HepG2 (cell line): ENCODE measurements at regions not wholly inside any gene's neighbourhood (a gene's known extent, or its start where the extent isn't known, plus 50 kb on each side); places are given as distances from the start of the nearest gene placed in this dataset.

ENCODE experiments used
- ATAC-seq: fragments of 200-7000 bp; cut with Tn5 transposase; 3 replicates; pipeline ENCODE4 v1.9.1; 2020; ENCODE audit warnings: mild to moderate bottlenecking, moderate library complexity
- BruUV-seq: library from RNA; stranded (reverse); fragments of 400-500 nt; replicated peaks from 2 replicates; lab custom pipeline; 2021; lab: Mats Ljungman, UMichigan
- CTCF ChIA-PET: fragments of 300-600 bp; formaldehyde crosslinking; extraction: SDS; loops from one replicate; lab custom pipeline; 2021; ENCODE audit warnings: low total read pairs, inconsistent platforms, low intra/inter-chr PET ratio; lab: Yijun Ruan, JAX
- POLR2A ChIA-PET: fragments of 350-600 bp; sonication (Branson Sonifier 250); formaldehyde crosslinking; loops from one replicate; lab custom pipeline; 2020; ENCODE audit warnings: antibody characterized with exemption, inconsistent platforms; lab: Yijun Ruan, JAX
- DNase-seq: peaks from one replicate; pipeline ENCODE4 v3.0.0-alpha.2; 2015; ENCODE audit warnings: low spot score
- FAIRE-seq: peaks from 3 replicates; lab custom pipeline; 2011; peaks lifted over from hg19 to GRCh38; lab: Jason Lieb, UNC
- H2AFZ ChIP-seq: one replicate; pipeline ENCODE4 v1.6.1; 2011; ENCODE audit warnings: low read length, inconsistent platforms
- H3K27ac ChIP-seq: fragments of 300-600 bp; 3 replicates; pipeline ENCODE4 v1.8.0; 2011; ENCODE audit warnings: mixed run types, mild to moderate bottlenecking, mixed read lengths, low read length, inconsistent platforms; ENCODE audit not compliant: insufficient read depth; ENCODE audit errors: extremely low read length
- H3K27me3 ChIP-seq, 2 experiments: fragments of 200-600 bp in 1 of 2; 2 replicates in 1 of 2; 3 replicates in 1 of 2; pipeline versions ENCODE4 v1.6.0 to v1.8.0; 2011; ENCODE audit warnings: low read length in 2 of 2, mild to moderate bottlenecking in 2 of 2, moderate library complexity in 2 of 2, inconsistent platforms in 1 of 2; ENCODE audit not compliant: insufficient read depth in 2 of 2, control insufficient read depth in 1 of 2
- H3K36me3 ChIP-seq, 2 experiments: fragments of 200-600 bp in 1 of 2; replicated peaks in 1 of 2; 2 replicates in 1 of 2; 3 replicates in 1 of 2; pipeline versions ENCODE4 v1.5.1 to v1.8.0; 2011; ENCODE audit warnings: low read length in 2 of 2, inconsistent platforms in 1 of 2; ENCODE audit not compliant: insufficient read depth in 2 of 2, control insufficient read depth in 1 of 2
- H3K4me1 ChIP-seq: 2 replicates; pipeline ENCODE4 v1.5.1; 2012; ENCODE audit warnings: low read length, inconsistent platforms; ENCODE audit not compliant: insufficient read depth
- H3K4me2 ChIP-seq: 2 replicates; pipeline ENCODE4 v1.6.0; 2011; ENCODE audit warnings: low read depth, low read length, inconsistent platforms
- H3K4me3 ChIP-seq, 3 experiments: fragments of 200-600 bp in 1 of 3; sonication (generic), shearing (Covaris generic) in 1 of 3; replicated peaks in 1 of 3; 2 replicates each; pipeline ENCODE4 v1.5.1; 2011 to 2016; ENCODE audit warnings: low read length in 3 of 3, inconsistent platforms in 2 of 3, low read depth in 2 of 3, mild to moderate bottlenecking in 2 of 3, control low read depth in 1 of 3, mixed read lengths in 1 of 3; ENCODE audit not compliant: insufficient read depth in 1 of 3
- H3K79me2 ChIP-seq: one replicate; pipeline ENCODE4 v1.6.1; 2011; ENCODE audit warnings: low read length, inconsistent platforms; ENCODE audit not compliant: insufficient read depth
- H3K9ac ChIP-seq: 2 replicates; pipeline ENCODE4 v1.6.0; 2011; ENCODE audit warnings: mild to moderate bottlenecking, low read depth, low read length, inconsistent platforms; ENCODE audit not compliant: insufficient read depth
- H3K9me3 ChIP-seq: 2 replicates; pipeline ENCODE4 v1.5.1; 2012; ENCODE audit warnings: mild to moderate bottlenecking, low read length
- H4K20me1 ChIP-seq: 2 replicates; pipeline ENCODE4 v1.6.0; 2011; ENCODE audit warnings: inconsistent platforms, mild to moderate bottlenecking, low read length, moderate library complexity; ENCODE audit not compliant: insufficient read depth
- ADNP ChIP-seq: sonication (generic); formaldehyde crosslinking; IDR thresholded peaks from 2 replicates; pipeline ENCODE4 v1.4.0; 2020; ENCODE audit warnings: missing genetic modification reagents
- ETV5 ChIP-seq: IDR thresholded peaks from 2 replicates; pipeline ENCODE4 v1.6.1; 2018; ENCODE audit warnings: missing biosample characterization, missing genetic modification reagents, inconsistent platforms, borderline replicate concordance
- FIP1L1 ChIP-seq: fragments of 200-400 bp; formaldehyde crosslinking; IDR thresholded peaks from 2 replicates; pipeline ENCODE4 v1.6.1; 2018; ENCODE audit warnings: low read depth, mild to moderate bottlenecking, low read length, moderate library complexity, borderline replicate concordance; ENCODE audit not compliant: insufficient read depth
- GPN1 ChIP-seq: sonication (generic); formaldehyde crosslinking; IDR thresholded peaks from 2 replicates; pipeline ENCODE4 v1.5.1; 2020; ENCODE audit warnings: missing genetic modification reagents, borderline replicate concordance
- MAX ChIP-seq: IDR thresholded peaks from 2 replicates; pipeline ENCODE4 v1.6.1; 2012; ENCODE audit warnings: inconsistent platforms
- MED13 ChIP-seq: sonication (generic); formaldehyde crosslinking; IDR thresholded peaks from 2 replicates; pipeline ENCODE4 v1.5.0; 2020; ENCODE audit warnings: missing genetic modification reagents
- MZF1 ChIP-seq: sonication (generic); formaldehyde crosslinking; IDR thresholded peaks from 2 replicates; pipeline ENCODE4 v1.8.1; 2023; ENCODE audit warnings: mild to moderate bottlenecking, missing genetic modification reagents, borderline replicate concordance
- POLR2AphosphoS2 ChIP-seq: IDR thresholded peaks from 2 replicates; pipeline ENCODE4 v1.6.1; 2011; ENCODE audit warnings: low read depth, low read length, improper control_type of control experiment
- ZNF562 ChIP-seq: sonication (generic); formaldehyde crosslinking; IDR thresholded peaks from 2 replicates; pipeline ENCODE4 v1.8.0; 2022; ENCODE audit warnings: missing genetic modification reagents, borderline replicate concordance
- ZNF605 ChIP-seq: sonication (generic); formaldehyde crosslinking; IDR thresholded peaks from 2 replicates; pipeline ENCODE4 v1.8.0; 2022; ENCODE audit warnings: mild to moderate bottlenecking, missing genetic modification reagents
- WGBS: methylation state at CpG from one replicate; pipeline ENCODE4 v1.1.6; 2017; ENCODE audit warnings: low lambda C conversion rate; 5-methylcytosine and 5-hydroxymethylcytosine counted together
- in situ Hi-C: cut with HindIII; loops from 2 replicates; pipeline ENCODE4 v1.10.0; 2017; ENCODE audit warnings: low pct_unique_long_range_greater_than_20kb; ENCODE audit not compliant: extremely low pct_ligation_motif_present
- intact Hi-C: fragments of 100-400 bp; cut with micrococcal nuclease; formaldehyde crosslinking; loops from one replicate; pipeline ENCODE4 v1.10.0; 2022; ENCODE audit not compliant: unreplicated experiment
- TF ChIP-seq, protein P1 (sequence below): IDR thresholded peaks from 2 replicates; pipeline ENCODE4 v1.6.1; 2016; ENCODE audit warnings: mild to moderate bottlenecking, missing biosample characterization, missing genetic modification reagents
- TF ChIP-seq, protein P2 (sequence below): fragments of 450-650 bp; IDR thresholded peaks from 2 replicates; pipeline ENCODE4 v1.6.1; 2017; ENCODE audit warnings: mild to moderate bottlenecking

DNA sequence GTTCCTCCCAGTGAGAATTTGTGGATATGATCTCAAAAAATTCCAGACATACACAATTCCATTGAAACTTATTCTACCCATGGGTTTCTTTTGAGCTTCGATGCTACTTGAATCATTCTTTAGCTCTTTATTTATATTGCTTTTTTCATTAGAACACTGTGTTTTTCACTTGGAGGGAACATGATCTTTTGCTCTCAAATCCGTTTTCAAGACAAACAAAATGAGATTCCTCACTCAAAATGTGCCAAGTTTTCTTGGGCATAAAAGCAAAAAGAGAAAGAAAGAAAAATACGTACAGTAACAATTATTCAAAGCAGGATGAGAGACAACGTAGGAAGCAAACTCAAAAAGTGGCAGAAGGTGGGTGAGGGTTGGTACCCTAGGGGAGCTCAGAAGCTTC lies 118.8 kb upstream of the PDZRN3 start:
- no peaks in the 10 kb centered on the region for H3K79me2 ChIP-seq
- intact Hi-C loops: no loop called here
- DNase-seq: no peak
- H3K27me3 ChIP-seq: no peaks in the 10 kb centered on the region
- no peaks in the 10 kb centered on the region for H3K36me3 ChIP-seq
- CTCF ChIA-PET: no interaction called here
- in situ Hi-C loops: no loop called here
- no peak for ATAC-seq
- H3K9ac ChIP-seq: no peak overlapping the region
- POLR2A ChIA-PET: no interaction called here
- FAIRE-seq: no peak
- BruUV-seq: no TSS peak
- H3K4me1 ChIP-seq: no peaks in the 10 kb centered on the region
- no peak for TF ChIP-seq ZNF605 (CRISPR knock-in tag)
- TF ChIP-seq, protein P1, sequence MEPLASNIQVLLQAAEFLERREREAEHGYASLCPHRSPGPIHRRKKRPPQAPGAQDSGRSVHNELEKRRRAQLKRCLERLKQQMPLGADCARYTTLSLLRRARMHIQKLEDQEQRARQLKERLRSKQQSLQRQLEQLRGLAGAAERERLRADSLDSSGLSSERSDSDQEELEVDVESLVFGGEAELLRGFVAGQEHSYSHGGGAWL (CRISPR knock-in tag): no peak
- TF ChIP-seq ADNP (CRISPR knock-in tag): no peak
- no peak for TF ChIP-seq POLR2AphosphoS2
- no peak for TF ChIP-seq GPN1 (CRISPR knock-in tag)
- TF ChIP-seq MED13 (CRISPR knock-in tag): no peak
- no peak for TF ChIP-seq ETV5 (CRISPR knock-in tag)
- no peak for TF ChIP-seq ZNF562 (CRISPR knock-in tag)
- no peak for TF ChIP-seq MAX
- TF ChIP-seq MZF1 (CRISPR knock-in tag): no peak
- TF ChIP-seq, protein P2, sequence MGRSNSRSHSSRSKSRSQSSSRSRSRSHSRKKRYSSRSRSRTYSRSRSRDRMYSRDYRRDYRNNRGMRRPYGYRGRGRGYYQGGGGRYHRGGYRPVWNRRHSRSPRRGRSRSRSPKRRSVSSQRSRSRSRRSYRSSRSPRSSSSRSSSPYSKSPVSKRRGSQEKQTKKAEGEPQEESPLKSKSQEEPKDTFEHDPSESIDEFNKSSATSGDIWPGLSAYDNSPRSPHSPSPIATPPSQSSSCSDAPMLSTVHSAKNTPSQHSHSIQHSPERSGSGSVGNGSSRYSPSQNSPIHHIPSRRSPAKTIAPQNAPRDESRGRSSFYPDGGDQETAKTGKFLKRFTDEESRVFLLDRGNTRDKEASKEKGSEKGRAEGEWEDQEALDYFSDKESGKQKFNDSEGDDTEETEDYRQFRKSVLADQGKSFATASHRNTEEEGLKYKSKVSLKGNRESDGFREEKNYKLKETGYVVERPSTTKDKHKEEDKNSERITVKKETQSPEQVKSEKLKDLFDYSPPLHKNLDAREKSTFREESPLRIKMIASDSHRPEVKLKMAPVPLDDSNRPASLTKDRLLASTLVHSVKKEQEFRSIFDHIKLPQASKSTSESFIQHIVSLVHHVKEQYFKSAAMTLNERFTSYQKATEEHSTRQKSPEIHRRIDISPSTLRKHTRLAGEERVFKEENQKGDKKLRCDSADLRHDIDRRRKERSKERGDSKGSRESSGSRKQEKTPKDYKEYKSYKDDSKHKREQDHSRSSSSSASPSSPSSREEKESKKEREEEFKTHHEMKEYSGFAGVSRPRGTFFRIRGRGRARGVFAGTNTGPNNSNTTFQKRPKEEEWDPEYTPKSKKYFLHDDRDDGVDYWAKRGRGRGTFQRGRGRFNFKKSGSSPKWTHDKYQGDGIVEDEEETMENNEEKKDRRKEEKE: no peak
- no peak for TF ChIP-seq FIP1L1
- WGBS: 0% methylated on average over 4 of the region's 4 CpGs
- H2AFZ ChIP-seq: no peak overlapping the region
- H4K20me1 ChIP-seq: no peaks in the 10 kb centered on the region
- no peak overlapping the region for H3K27ac ChIP-seq
- H3K4me3 ChIP-seq: no peak overlapping the region
- no peak overlapping the region for H3K4me2 ChIP-seq
- H3K9me3 ChIP-seq: no peaks in the 10 kb centered on the region
